Vagina (tissue), 2 donors: ENCODE measurements at regions not wholly inside any gene's neighbourhood (a gene's known extent, or its start where the extent isn't known, plus 50 kb on each side); places are given as distances from the start of the nearest gene placed in this dataset.

Experiments used
- CTCF ChIP-seq, 3 experiments: fragments of 450-650 bp in 2 of 3; fragments of 200-600 bp in 1 of 3; sonication (generic) in 1 of 3; IDR thresholded peaks; one replicate each; pipeline ENCODE4 v1.5.1; 2017 to 2019; ENCODE audit warnings: antibody characterized with exemption in 3 of 3, mild to moderate bottlenecking in 2 of 3, moderate library complexity in 2 of 3
- POLR2AphosphoS5 ChIP-seq, 2 donors: sonication (generic); formaldehyde crosslinking; IDR thresholded peaks; one replicate each; pipeline ENCODE4 v1.9.0; 2017; ENCODE audit warnings: antibody characterized with exemption in 2 of 2, mild to moderate bottlenecking in 2 of 2, low read depth in 1 of 2; ENCODE audit not compliant: insufficient read depth in 1 of 2

- TF ChIP-seq CTCF (IDR thresholded peaks at IDR 0.05) (no peak), POLR2AphosphoS5 (IDR thresholded peaks at IDR 0.05; ENCODE audit: insufficient read depth in 1 of 2, low read depth in 1 of 2) (no peak)
These were observed 430.0 kb downstream of the FAM181B start for GRCh38 chr11:82303671-82304070.
